ENCODE measurements at regions not wholly inside any gene's neighbourhood (a gene's known extent, or its start where the extent isn't known, plus 50 kb on each side); places are given as distances from the start of the nearest gene placed in this dataset.
A peak's percentile ranks its signal among the peaks of the same experiment; 100 is the strongest.
"Not testable (repeated sequence)": the region's sequence is repeated elsewhere in the genome, so short reads cannot be mapped to it uniquely, and the experiment has no call there.

- Histone ChIP-seq H3K9ac (ENCODE audit: low read length) (no peak overlapping the region), H4K20me1 (ENCODE audit: insufficient read depth, low read depth, low read length) (no peaks in the 10 kb centered on the region), H3K4me1 (ENCODE audit: low read length) (no peaks in the 10 kb centered on the region), H3K79me2 (ENCODE audit: low read length) (no peaks in the 10 kb centered on the region), H3K27me3 (ENCODE audit: low read length) (no peaks in the 10 kb centered on the region), H3K9me2 (replicated peaks; ENCODE audit: insufficient read depth, low read length) (no peaks in the 10 kb centered on the region), H3K4me2 (ENCODE audit: low read depth, low read length, poor library complexity, severe bottlenecking) (no peak overlapping the region), H3K27ac (ENCODE audit: low read length) (no peak overlapping the region), H3K9me3 (ENCODE audit: low read length) (no peaks in the 10 kb centered on the region), H3K36me3 (ENCODE audit: insufficient read depth, low read length) (no peaks in the 10 kb centered on the region), H3K4me3 (ENCODE audit: low read length) (no peak overlapping the region), H2AFZ (ENCODE audit: low read length) (no peak overlapping the region)
- no peak for DNase-seq
Observed at GRCh38 chr1:60797351-60797750, 285.0 kb upstream of the NFIA start.

GRCh38 chr1:60791226-60791625 is 291.1 kb upstream of the NFIA start:
- Histone ChIP-seq H3K4me2 (ENCODE audit: low read depth, low read length, poor library complexity, severe bottlenecking) (no peak overlapping the region), H3K9me2 (replicated peaks; ENCODE audit: insufficient read depth, low read length) (no peaks in the 10 kb centered on the region), H3K79me2 (ENCODE audit: low read length) (no peaks in the 10 kb centered on the region), H3K9ac (ENCODE audit: low read length) (no peak overlapping the region), H3K9me3 (ENCODE audit: low read length) (no peaks in the 10 kb centered on the region), H4K20me1 (ENCODE audit: insufficient read depth, low read depth, low read length) (no peaks in the 10 kb centered on the region), H3K27ac (ENCODE audit: low read length) (no peak overlapping the region), H3K4me1 (ENCODE audit: low read length) (no peaks in the 10 kb centered on the region), H3K36me3 (ENCODE audit: insufficient read depth, low read length) (no peaks in the 10 kb centered on the region), H2AFZ (ENCODE audit: low read length) (no peak overlapping the region), H3K27me3 (ENCODE audit: low read length) (0 out of 2 replicates have a peak, but pooled peaks cover 2% of the 10 kb centered on the region), H3K4me3 (ENCODE audit: low read length) (no peak overlapping the region)
- no peak for DNase-seq

GRCh38 chr1:60773099-60773498 is 309.3 kb upstream of the NFIA start:
- DNase-seq; H3K9me3 ChIP-seq (ENCODE audit: low read length); H3K79me2 ChIP-seq (ENCODE audit: low read length); H3K4me2 ChIP-seq (ENCODE audit: low read depth, low read length, poor library complexity, severe bottlenecking); H3K9me2 ChIP-seq (replicated peaks; ENCODE audit: insufficient read depth, low read length); H3K4me1 ChIP-seq (ENCODE audit: low read length); H4K20me1 ChIP-seq (ENCODE audit: insufficient read depth, low read depth, low read length); H3K27me3 ChIP-seq (ENCODE audit: low read length); H3K36me3 ChIP-seq (ENCODE audit: insufficient read depth, low read length); H3K4me3 ChIP-seq (ENCODE audit: low read length); H2AFZ ChIP-seq (ENCODE audit: low read length); H3K9ac ChIP-seq (ENCODE audit: low read length); H3K27ac ChIP-seq (ENCODE audit: low read length): not testable (repeated sequence)

DNA sequence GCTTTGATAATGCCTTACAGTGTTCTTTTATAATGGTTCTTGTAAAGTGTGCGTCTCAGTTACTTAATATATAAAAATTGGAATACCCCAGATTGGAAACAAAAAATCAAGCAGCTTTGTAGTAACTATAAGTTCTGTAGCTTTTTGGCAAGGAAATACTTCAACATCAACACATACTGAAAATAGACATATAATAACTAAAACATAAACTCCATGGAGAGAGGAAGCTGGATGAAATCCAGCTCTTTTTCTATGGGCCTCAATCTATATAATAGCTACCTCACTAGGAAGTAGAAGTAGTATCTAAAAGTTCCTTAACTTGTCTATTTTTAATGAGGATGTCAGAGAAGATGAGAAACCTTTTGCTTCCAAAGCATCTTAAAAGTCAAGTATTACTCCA is 313.3 kb upstream of the NFIA start:
- Histone ChIP-seq H3K9me2 (replicated peaks; ENCODE audit: insufficient read depth, low read length) (no peaks in the 10 kb centered on the region), H3K4me2 (ENCODE audit: low read depth, low read length, poor library complexity, severe bottlenecking) (no peak overlapping the region), H3K9ac (ENCODE audit: low read length) (no peak overlapping the region)

GRCh38 chr1:60765204-60765603 is 317.2 kb upstream of the NFIA start:
- H3K4me3 ChIP-seq (ENCODE audit: low read length) = no peak overlapping the region
- no peaks in the 10 kb centered on the region for H3K9me2 ChIP-seq (replicated peaks; ENCODE audit: insufficient read depth, low read length)
- H2AFZ ChIP-seq (ENCODE audit: low read length) = no peak overlapping the region
- H3K4me2 ChIP-seq (ENCODE audit: low read depth, low read length, poor library complexity, severe bottlenecking) = no peak overlapping the region
- no peaks in the 10 kb centered on the region for H3K9me3 ChIP-seq (ENCODE audit: low read length)
- no peak overlapping the region for H3K27ac ChIP-seq (ENCODE audit: low read length)
- H3K36me3 ChIP-seq (ENCODE audit: insufficient read depth, low read length) = no peaks in the 10 kb centered on the region
- no peaks in the 10 kb centered on the region for H3K27me3 ChIP-seq (ENCODE audit: low read length)
- no peak overlapping the region for H3K9ac ChIP-seq (ENCODE audit: low read length)
- H3K79me2 ChIP-seq (ENCODE audit: low read length) = no peaks in the 10 kb centered on the region
- no peaks in the 10 kb centered on the region for H4K20me1 ChIP-seq (ENCODE audit: insufficient read depth, low read depth, low read length)
- H3K4me1 ChIP-seq (ENCODE audit: low read length) = no peaks in the 10 kb centered on the region
- peak; percentile 82 for DNase-seq

More for the DNA sequence above, 313.3 kb upstream of the NFIA start:
- no peak overlapping the region for H3K4me3 ChIP-seq (ENCODE audit: low read length)
- H2AFZ ChIP-seq (ENCODE audit: low read length) = no peak overlapping the region
- no peak for DNase-seq
- H3K9me3 ChIP-seq (ENCODE audit: low read length) = no peaks in the 10 kb centered on the region
- H3K36me3 ChIP-seq (ENCODE audit: insufficient read depth, low read length) = no peaks in the 10 kb centered on the region
- no peaks in the 10 kb centered on the region for H3K27me3 ChIP-seq (ENCODE audit: low read length)
- no peak overlapping the region for H3K27ac ChIP-seq (ENCODE audit: low read length)
- no peaks in the 10 kb centered on the region for H4K20me1 ChIP-seq (ENCODE audit: insufficient read depth, low read depth, low read length)
- H3K4me1 ChIP-seq (ENCODE audit: low read length) = no peaks in the 10 kb centered on the region
- no peaks in the 10 kb centered on the region for H3K79me2 ChIP-seq (ENCODE audit: low read length)

DNA sequence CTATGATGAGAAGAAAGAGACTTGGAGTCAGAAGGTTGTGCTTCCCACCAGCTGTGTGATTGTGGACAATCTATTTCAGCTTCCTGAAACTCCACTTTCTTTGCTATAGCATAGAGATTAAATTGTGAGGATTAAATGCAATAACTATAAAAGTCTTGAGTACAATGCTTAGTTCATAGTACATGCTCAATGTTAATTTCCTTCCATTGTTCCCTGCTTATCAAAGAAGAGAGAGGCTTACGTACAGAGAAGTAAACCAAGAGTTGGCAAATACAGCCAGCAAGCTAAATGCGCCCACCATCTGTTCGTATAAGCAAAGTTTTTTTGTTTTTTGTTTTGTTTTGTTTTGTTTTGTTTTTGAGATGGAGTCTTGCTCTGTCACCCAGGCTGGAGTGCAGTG is 317.9 kb upstream of the NFIA start:
- Histone ChIP-seq H2AFZ (ENCODE audit: low read length) (no peak overlapping the region), H3K9me3 (ENCODE audit: low read length) (no peaks in the 10 kb centered on the region), H3K27me3 (ENCODE audit: low read length) (no peaks in the 10 kb centered on the region), H3K9ac (ENCODE audit: low read length) (no peak overlapping the region), H3K27ac (ENCODE audit: low read length) (no peak overlapping the region), H3K36me3 (ENCODE audit: insufficient read depth, low read length) (no peaks in the 10 kb centered on the region), H3K4me2 (ENCODE audit: low read depth, low read length, poor library complexity, severe bottlenecking) (no peak overlapping the region), H3K4me1 (ENCODE audit: low read length) (no peaks in the 10 kb centered on the region), H3K79me2 (ENCODE audit: low read length) (no peaks in the 10 kb centered on the region), H3K4me3 (ENCODE audit: low read length) (no peak overlapping the region), H3K9me2 (replicated peaks; ENCODE audit: insufficient read depth, low read length) (no peaks in the 10 kb centered on the region), H4K20me1 (ENCODE audit: insufficient read depth, low read depth, low read length) (no peaks in the 10 kb centered on the region)
- no peak for DNase-seq

DNA sequence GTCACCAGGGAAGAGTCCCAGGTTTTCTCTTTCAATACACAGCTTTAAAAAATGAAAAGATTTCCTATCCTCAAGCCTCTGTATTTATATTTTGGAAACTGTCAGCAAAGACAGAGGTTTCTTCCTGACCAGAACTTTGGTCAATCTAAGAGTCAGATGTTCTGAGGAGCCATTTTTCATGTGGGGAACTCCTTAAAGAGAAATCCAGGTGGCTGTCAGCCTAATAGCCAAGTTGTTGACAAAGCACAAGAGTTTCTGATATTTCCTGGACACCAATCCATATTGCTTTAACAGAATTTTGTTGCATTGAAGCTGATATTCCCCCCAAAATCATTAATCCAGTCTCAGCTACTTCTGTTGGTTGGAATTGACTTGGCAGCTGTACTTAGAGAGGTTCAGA is 318.6 kb upstream of the NFIA start:
- H3K79me2 ChIP-seq (ENCODE audit: low read length) = no peaks in the 10 kb centered on the region
- H2AFZ ChIP-seq (ENCODE audit: low read length) = no peak overlapping the region
- no peak overlapping the region for H3K9ac ChIP-seq (ENCODE audit: low read length)
- no peak for DNase-seq
- no peak overlapping the region for H3K27ac ChIP-seq (ENCODE audit: low read length)
- no peak overlapping the region for H3K4me3 ChIP-seq (ENCODE audit: low read length)
- no peaks in the 10 kb centered on the region for H3K4me1 ChIP-seq (ENCODE audit: low read length)
- H3K9me2 ChIP-seq (replicated peaks; ENCODE audit: insufficient read depth, low read length) = no peaks in the 10 kb centered on the region
- no peaks in the 10 kb centered on the region for H3K27me3 ChIP-seq (ENCODE audit: low read length)
- no peaks in the 10 kb centered on the region for H3K36me3 ChIP-seq (ENCODE audit: insufficient read depth, low read length)
- no peaks in the 10 kb centered on the region for H3K9me3 ChIP-seq (ENCODE audit: low read length)
- H4K20me1 ChIP-seq (ENCODE audit: insufficient read depth, low read depth, low read length) = no peaks in the 10 kb centered on the region
- H3K4me2 ChIP-seq (ENCODE audit: low read depth, low read length, poor library complexity, severe bottlenecking) = no peak overlapping the region

DNA sequence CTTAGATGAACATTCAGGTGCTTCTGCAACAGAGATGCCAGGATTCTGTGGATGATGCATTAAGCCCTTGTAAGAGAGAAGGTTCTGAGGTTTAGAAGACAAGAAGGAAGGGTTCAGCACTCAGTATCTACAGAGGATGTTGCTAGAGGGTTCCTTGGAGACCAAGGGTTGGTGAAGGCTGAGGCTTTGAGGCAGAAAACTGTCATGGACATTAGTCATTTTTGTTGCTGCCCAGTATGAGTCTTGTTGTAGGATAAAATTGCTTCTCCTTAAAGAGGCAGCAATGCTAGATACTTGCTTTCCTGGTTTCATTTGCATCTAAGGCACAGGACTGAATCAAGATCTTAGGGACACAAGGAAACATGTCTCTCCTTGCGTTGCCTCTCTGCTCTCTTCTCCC is 319.4 kb upstream of the NFIA start:
- Histone ChIP-seq H3K9me2 (replicated peaks; ENCODE audit: insufficient read depth, low read length) (no peaks in the 10 kb centered on the region), H3K4me1 (ENCODE audit: low read length) (no peaks in the 10 kb centered on the region), H2AFZ (ENCODE audit: low read length) (no peak overlapping the region), H3K9me3 (ENCODE audit: low read length) (no peaks in the 10 kb centered on the region), H4K20me1 (ENCODE audit: insufficient read depth, low read depth, low read length) (no peaks in the 10 kb centered on the region), H3K27ac (ENCODE audit: low read length) (no peak overlapping the region), H3K4me2 (ENCODE audit: low read depth, low read length, poor library complexity, severe bottlenecking) (no peak overlapping the region), H3K36me3 (ENCODE audit: insufficient read depth, low read length) (no peaks in the 10 kb centered on the region), H3K9ac (ENCODE audit: low read length) (no peak overlapping the region), H3K27me3 (ENCODE audit: low read length) (no peaks in the 10 kb centered on the region), H3K79me2 (ENCODE audit: low read length) (no peaks in the 10 kb centered on the region), H3K4me3 (ENCODE audit: low read length) (no peak overlapping the region)
- no peak for DNase-seq

- DNase-seq = no peak
- Histone ChIP-seq H3K4me2 (ENCODE audit: low read depth, low read length, poor library complexity, severe bottlenecking) (no peak overlapping the region), H3K9ac (ENCODE audit: low read length) (no peak overlapping the region)
Observed at GRCh38 chr1:60762176-60762575, 320.2 kb upstream of the NFIA start.

More at GRCh38 chr1:60762176-60762575, 320.2 kb upstream of the NFIA start:
- no peak overlapping the region for H2AFZ ChIP-seq (ENCODE audit: low read length)
- H4K20me1 ChIP-seq (ENCODE audit: insufficient read depth, low read depth, low read length) = no peaks in the 10 kb centered on the region
- no peaks in the 10 kb centered on the region for H3K27me3 ChIP-seq (ENCODE audit: low read length)
- H3K9me3 ChIP-seq (ENCODE audit: low read length) = no peaks in the 10 kb centered on the region
- H3K36me3 ChIP-seq (ENCODE audit: insufficient read depth, low read length) = no peaks in the 10 kb centered on the region
- no peak overlapping the region for H3K4me3 ChIP-seq (ENCODE audit: low read length)
- no peak overlapping the region for H3K27ac ChIP-seq (ENCODE audit: low read length)
- H3K4me1 ChIP-seq (ENCODE audit: low read length) = no peaks in the 10 kb centered on the region
- H3K9me2 ChIP-seq (replicated peaks; ENCODE audit: insufficient read depth, low read length) = no peaks in the 10 kb centered on the region
- no peaks in the 10 kb centered on the region for H3K79me2 ChIP-seq (ENCODE audit: low read length)

All from Karpas-422 (cell line).